ENCODE measurements at regions not wholly inside any gene's neighbourhood (a gene's known extent, or its start where the extent isn't known, plus 50 kb on each side); places are given as distances from the start of the nearest gene placed in this dataset.
A peak's percentile ranks its signal among the peaks of the same experiment; 100 is the strongest.

DNA sequence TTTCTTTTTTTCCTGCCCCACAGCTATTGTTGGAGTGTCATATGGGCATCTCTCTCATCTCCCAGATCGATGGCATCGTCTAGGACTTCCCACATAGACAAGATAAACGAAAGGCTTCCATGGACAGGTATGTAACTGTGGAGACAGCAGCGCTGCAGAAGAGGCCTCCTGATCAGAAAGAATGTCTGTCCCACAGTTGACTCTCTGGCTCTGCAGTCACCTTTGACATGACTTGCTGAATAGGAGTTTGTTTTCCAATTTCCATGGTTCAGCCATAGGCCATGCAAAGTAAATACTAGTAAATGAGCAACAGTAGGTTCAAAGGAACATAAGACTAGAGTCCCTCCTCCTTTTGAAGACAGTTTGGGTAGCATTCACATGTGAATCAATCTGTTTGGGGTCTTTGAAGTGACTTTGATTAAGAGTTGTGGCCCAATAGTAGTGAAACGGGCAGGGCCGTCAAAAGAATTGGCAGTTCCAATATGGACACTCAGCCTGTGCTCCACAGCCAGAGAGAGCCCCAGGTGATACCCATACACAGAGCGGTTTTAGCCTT, 134.7 kb upstream of the IFNGR1 start:
- DNase-seq (ENCODE audit: low read depth), result no peak

DNA sequence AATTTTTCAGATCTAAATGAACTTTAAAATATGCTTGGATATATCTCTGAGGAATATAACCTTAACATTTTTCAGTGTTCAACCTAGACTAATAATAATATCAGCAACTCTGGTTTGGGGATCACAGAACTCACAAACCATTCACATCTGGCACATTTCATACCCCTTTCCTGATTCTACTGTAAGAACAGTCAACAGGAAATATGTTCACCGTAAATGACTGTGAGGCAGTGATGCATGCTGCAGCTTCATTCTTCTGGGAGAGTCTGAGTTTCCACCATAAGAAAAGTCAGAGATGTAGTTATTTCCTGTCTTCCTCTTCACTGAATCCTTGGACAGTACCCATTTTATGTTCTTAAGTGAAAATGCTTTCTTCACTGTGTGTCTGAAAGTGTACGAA, 134.2 kb upstream of the IFNGR1 start:
- no peak for DNase-seq (ENCODE audit: low read depth)

- DNase-seq (ENCODE audit: low read depth), result no peak
Measured at GRCh38 chr6:137352859-137353258, 133.7 kb upstream of the IFNGR1 start.

DNA sequence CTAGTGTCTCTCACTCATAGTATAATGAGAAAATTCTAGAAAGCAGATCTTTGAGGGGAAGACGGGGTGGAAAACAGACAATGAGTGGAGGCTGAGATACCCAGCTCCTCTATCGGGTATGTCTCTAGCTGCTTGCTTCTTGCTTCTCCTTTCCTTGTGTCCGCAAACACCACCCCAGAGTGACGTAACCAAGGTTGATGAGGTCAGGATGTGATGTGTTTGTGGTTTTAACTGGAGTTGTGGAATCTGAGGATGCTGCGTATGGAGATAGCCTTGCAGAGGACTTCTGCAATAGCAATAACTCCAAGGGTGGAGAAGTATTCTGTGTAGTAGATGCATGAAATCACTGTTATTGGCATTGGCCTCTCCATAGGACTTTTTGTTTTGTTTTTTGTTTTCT, 132.7 kb upstream of the IFNGR1 start:
- no peak for DNase-seq (ENCODE audit: low read depth)

DNA sequence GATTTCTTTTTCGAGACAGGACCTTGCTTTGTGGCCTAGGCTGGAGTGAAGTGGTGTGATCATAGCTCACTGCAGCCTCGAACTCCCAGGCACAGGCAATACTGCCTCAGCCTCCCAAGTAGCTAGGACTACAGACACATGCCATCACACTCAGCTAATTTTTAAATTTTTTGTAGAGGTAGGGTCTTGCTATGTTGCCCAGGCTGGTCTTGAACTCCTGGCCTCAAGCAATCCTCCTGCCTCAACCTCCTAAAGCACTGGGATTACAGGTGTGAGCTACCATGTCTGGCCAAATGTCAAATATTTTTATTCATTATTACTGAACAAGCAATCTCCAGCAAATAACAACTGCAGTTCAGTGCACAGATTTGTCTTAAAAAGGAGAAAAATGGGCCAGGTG, 131.7 kb upstream of the IFNGR1 start:
- no peak for DNase-seq (ENCODE audit: low read depth)

DNA sequence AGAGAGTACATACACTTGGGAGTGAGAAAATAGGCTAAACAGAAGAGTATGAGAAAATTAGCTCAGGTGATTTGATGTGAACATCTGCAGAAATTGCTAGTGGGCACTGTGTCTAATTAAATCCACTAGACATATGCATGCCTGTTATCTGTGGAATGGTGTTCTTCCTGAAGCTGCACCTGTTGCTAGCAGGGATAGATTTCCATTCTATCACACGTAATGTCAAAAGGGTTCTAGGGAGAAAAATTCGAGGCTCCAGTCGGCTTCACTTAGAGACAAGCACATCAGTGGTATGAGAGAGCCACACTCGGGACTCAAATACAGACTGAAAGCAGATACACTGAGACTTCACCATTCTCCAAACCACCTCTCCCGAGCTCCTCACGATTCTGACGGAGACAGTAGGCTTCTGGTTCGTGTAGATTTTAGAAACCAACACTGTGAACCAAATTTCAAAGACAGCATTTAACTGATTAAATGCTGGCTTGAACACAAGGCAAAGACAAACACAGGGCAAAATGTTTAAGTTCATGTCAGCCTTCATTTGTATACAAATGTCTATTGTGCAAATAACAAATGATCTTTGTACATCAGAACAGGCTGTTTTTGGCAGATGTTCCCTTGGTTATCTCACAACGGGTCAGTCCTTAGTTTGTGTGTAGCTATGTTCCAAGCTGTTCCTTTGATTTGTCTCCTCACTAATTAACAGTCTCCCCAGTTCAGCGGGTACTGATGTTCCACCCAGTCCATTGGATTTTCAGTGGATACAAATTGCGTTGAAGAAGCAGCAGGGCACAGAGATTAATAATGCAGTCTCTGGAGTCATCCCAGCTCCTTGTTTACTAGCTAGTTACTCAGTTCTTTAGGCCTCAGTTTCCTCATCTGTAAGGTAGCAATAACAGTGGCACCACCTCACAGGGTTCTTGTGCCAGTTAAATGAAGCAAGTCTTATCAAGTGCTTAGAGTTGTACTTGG, 131.0 kb upstream of the IFNGR1 start:
- no peak for DNase-seq (ENCODE audit: low read depth)

DNA sequence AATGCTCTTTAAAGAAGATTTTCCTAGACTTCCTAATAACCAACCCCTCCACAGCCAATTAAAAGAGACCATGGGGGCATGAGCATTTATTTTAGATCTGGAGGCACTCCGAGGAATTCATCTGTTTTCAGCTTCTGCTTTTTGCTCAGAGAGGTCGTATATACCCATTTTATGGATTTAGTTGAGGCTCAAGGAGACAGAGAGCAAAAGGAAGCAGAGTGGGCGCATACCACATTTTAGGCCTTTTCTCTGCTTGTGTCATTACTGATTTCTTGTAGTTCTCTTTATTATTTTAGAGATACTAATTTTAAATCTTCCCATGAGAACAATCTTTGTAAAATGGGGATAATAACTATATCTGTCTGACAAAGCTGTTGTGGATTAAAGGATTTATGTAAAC, 129.6 kb upstream of the IFNGR1 start:
- DNase-seq (ENCODE audit: low read depth), result no peak

- no peak for DNase-seq (ENCODE audit: low read depth)
Measured at GRCh38 chr6:137343241-137343640, 124.1 kb upstream of the IFNGR1 start.

- DNase-seq (ENCODE audit: low read depth), result no peak
Measured at GRCh38 chr6:137342607-137343190, 123.5 kb upstream of the IFNGR1 start.

GRCh38 chr6:137341681-137342195, 122.6 kb upstream of the IFNGR1 start:
- DNase-seq (ENCODE audit: low read depth), result peak; percentile 42

GRCh38 chr6:137339929-137340559, 120.9 kb upstream of the IFNGR1 start:
- no peak for DNase-seq (ENCODE audit: low read depth)

DNA sequence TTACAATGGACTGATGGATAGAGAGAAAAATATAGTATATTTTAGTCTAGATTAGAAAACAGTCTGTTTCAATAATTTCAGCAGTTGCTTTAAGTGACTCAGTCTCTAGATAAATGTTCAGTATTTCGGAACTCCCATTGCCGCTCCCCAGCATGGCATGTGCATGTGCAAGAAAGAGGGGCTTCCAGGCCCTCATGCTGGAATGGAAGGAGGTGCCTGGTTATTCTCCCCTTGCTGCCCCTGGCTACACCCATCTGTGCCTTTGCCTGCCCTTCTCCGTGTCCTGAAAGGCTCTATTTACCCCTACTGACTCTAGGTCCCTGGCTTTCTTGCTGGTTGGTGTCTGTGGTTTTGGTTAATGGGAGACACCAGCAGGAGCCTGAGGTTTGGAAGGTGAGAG, 115.7 kb upstream of the IFNGR1 start:
- DNase-seq (ENCODE audit: low read depth), result no peak

GRCh38 chr6:137334094-137334493, 114.9 kb upstream of the IFNGR1 start:
- no peak for DNase-seq (ENCODE audit: low read depth)

DNA sequence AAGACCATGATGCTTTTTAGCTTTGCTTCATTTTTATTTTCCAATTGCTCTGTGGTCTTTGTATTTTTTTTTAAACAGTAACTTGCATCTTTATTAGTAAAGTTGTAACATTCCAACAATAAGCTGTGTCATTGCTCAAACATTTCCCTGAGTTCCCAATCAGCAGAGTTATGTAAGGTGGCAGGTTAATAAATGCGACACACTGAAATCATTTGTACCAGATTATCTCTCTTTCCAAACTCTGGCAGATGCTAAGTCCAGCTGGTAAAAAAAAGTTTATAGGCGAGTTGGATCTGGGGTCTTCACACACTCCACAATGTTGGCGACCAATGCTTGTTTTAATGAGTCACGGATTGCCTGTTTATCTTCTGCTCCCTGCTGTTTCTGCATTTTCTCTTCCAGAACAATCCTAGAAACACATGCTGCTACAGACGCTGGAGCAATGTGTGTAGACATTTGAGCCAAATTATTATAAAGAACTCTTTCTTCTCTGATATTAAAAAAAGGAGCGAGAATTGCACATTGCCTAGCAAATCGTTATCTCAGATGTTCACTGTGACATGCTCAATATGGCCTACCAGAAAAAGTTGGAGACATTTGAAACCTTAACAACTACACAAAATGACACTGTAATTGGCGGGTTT, 113.6 kb upstream of the IFNGR1 start:
- no peak for DNase-seq (ENCODE audit: low read depth)

- no peak for DNase-seq (ENCODE audit: low read depth)
Measured at GRCh38 chr6:137323860-137324259, 104.7 kb upstream of the IFNGR1 start.

DNA sequence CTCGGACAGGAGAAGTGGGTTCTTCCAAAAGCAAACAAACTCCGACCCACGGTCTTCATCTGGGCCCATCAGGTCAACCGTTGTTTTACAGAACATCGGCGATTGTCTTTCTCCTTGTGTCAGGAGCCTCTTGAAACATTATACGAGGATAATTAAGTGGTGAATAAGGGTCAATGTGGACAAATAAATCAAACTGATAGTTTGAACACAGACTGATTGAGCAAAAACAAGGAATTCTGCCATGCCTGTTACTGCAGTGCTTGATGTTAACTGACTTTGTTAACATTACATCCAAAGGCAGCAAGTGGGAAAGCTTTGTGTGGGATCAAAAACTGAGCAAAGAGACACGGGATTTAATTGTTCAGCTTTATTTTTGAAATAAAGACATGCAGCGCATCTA, 101.1 kb upstream of the IFNGR1 start:
- no peak for DNase-seq (ENCODE audit: low read depth)

DNA sequence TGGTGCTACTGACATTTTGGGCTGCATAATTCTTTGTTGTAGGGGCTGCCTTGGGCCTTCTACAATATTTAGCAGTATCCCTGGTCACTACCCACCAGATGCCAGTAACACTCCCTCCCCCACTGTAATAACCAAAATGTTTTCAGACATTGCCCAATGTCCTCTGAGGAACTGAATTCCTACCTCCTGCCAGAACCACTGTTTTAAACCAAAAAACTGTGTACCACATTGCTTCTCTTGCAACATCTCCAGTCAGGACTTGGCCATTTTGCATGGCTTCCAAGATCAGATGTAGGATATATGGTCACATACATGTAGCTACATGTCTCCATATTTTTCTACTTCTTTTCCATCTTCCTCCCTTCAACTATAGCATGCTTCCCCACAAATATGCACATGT, 97.4 kb upstream of the IFNGR1 start:
- DNase-seq (ENCODE audit: low read depth), result no peak

GRCh38 chr6:137315081-137315480, 95.9 kb upstream of the IFNGR1 start:
- DNase-seq (ENCODE audit: low read depth), result no peak

DNA sequence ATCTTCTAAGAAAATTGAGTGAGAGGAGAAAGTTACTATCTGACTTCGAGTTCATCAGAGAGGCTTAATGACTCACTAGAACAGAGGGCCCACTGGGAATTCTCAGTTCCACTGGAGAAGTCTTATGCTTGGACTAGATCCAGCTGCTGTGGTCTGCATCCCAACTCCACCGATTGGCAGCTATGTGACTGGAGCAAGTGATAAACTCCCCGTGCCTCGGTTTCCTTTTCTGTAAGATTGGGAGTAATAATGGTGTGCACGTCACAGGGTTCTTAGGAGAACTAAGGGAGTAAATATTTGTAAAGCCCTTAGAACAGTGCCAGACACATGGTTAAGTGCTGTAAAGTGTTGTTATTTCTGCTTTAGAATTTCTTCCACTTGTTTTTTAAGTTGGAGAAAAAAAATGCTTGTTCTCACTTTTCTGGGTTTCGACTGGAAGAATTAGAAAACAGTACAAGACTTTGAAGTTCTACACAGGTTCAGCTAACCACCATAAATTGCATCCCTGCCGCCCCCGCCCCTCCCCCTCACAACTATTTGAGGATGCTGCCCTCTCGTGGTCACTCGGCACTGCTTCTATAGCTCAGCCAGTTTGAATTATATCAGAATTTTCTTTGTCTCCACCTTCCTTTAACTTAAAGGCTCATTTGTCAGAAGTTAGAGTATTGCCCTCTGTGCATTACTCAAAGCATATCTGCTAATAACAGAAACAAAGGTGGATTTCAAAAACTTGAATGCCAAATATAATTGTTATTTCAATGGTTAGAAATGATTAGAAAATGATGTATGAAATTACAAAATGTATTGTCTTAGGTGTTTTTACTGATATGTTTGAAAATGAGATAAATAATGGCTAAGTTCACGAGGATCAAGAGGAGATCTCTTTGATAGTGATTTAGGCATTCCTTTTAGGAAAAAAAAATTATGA, 95.0 kb upstream of the IFNGR1 start:
- DNase-seq (ENCODE audit: low read depth), result peak; percentile 59

- DNase-seq (ENCODE audit: low read depth), result no peak
Measured at GRCh38 chr6:137313211-137313610, 94.0 kb upstream of the IFNGR1 start.

- DNase-seq (ENCODE audit: low read depth), result no peak
Measured at GRCh38 chr6:137311940-137312339, 92.8 kb upstream of the IFNGR1 start.
